ENCODE measurements at regions not wholly inside any gene's neighbourhood (a gene's known extent, or its start where the extent isn't known, plus 50 kb on each side); places are given as distances from the start of the nearest gene placed in this dataset.

DNA sequence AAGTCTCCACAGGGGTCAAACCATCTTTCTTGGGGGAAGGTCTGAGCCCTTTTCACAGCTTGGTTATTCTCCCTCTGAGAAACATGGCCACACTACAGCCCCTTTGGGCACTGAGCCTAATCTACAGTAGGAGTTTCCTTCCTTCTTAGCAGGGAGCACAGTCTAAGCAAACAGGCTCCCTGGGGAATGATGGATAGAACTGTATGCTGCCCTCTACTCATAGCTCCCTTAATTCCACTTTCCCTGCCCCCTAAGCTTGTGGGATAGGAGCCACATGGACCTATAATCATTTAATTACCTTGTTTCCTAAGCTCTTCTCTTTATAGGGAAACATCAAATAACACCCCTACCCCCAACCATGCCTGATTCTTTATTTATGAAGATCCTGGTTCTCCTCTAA is 442.1 kb upstream of the MEX3C start:
- no peaks in the 10 kb centered on the region for H3K4me1 Mint-ChIP-seq
- peaks cover 2% of the 10 kb centered on the region for H3K27me3 Mint-ChIP-seq (ENCODE audit: low read depth)
- no peak overlapping the region for H3K27ac Mint-ChIP-seq
- H3K9me3 Mint-ChIP-seq, result peaks cover 21% of the 10 kb centered on the region
- DNase-seq (ENCODE audit: low spot score in 2 of 2, unreplicated experiment in 2 of 2), result no peak
- no peak overlapping the region for H3K4me3 Mint-ChIP-seq
- TF ChIP-seq, protein P1, sequence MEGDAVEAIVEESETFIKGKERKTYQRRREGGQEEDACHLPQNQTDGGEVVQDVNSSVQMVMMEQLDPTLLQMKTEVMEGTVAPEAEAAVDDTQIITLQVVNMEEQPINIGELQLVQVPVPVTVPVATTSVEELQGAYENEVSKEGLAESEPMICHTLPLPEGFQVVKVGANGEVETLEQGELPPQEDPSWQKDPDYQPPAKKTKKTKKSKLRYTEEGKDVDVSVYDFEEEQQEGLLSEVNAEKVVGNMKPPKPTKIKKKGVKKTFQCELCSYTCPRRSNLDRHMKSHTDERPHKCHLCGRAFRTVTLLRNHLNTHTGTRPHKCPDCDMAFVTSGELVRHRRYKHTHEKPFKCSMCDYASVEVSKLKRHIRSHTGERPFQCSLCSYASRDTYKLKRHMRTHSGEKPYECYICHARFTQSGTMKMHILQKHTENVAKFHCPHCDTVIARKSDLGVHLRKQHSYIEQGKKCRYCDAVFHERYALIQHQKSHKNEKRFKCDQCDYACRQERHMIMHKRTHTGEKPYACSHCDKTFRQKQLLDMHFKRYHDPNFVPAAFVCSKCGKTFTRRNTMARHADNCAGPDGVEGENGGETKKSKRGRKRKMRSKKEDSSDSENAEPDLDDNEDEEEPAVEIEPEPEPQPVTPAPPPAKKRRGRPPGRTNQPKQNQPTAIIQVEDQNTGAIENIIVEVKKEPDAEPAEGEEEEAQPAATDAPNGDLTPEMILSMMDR (IDR thresholded peaks at IDR 0.05; ENCODE audit: unreplicated experiment), result no peak
- H3K36me3 Mint-ChIP-seq, result no peaks in the 10 kb centered on the region

GRCh38 chr18:51643483-51643882 is 446.0 kb upstream of the MEX3C start:
- H3K27ac Mint-ChIP-seq, result no peak overlapping the region
- H3K4me1 Mint-ChIP-seq, result no peaks in the 10 kb centered on the region
- DNase-seq (ENCODE audit: low spot score in 2 of 2, unreplicated experiment in 2 of 2), result no peak
- TF ChIP-seq, protein P1 (IDR thresholded peaks at IDR 0.05; ENCODE audit: unreplicated experiment), result no peak
- peaks cover 2% of the 10 kb centered on the region for H3K27me3 Mint-ChIP-seq (ENCODE audit: low read depth)
- no peaks in the 10 kb centered on the region for H3K9me3 Mint-ChIP-seq
- no peak overlapping the region for H3K4me3 Mint-ChIP-seq
- H3K36me3 Mint-ChIP-seq, result no peaks in the 10 kb centered on the region

- peaks cover 2% of the 10 kb centered on the region for H3K27me3 Mint-ChIP-seq (ENCODE audit: low read depth)
- H3K4me1 Mint-ChIP-seq, result no peaks in the 10 kb centered on the region
- TF ChIP-seq, protein P1 (IDR thresholded peaks at IDR 0.05; ENCODE audit: unreplicated experiment), result no peak
Observed at GRCh38 chr18:51645607-51646006, 448.1 kb upstream of the MEX3C start.

DNA sequence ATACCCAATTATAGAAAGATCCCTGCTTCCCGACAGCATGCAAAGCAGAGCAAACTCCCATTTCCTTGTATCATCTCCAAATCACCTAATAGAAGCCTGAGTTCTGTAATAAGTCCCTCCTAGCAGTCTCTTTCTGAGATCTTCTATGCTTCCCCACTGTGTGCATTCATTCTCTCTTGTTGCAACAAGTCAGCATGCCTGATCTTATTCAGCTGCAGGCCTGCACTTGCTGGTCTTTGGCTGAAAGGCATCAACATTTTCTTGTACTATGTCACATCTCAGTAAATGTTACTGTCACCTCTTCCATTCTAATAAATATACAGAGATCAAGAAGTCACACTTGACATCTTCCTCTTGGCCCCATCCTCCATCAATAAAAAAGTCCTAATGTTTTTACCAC is 449.9 kb upstream of the MEX3C start:
- Mint-ChIP-seq H3K36me3 (no peaks in the 10 kb centered on the region), H3K27ac (no peak overlapping the region), H3K4me1 (no peaks in the 10 kb centered on the region), H3K4me3 (no peak overlapping the region), H3K9me3 (no peaks in the 10 kb centered on the region), H3K27me3 (ENCODE audit: low read depth) (peaks cover 3% of the 10 kb centered on the region)
- no peak for DNase-seq (ENCODE audit: low spot score in 2 of 2, unreplicated experiment in 2 of 2)
- TF ChIP-seq, protein P1 (IDR thresholded peaks at IDR 0.05; ENCODE audit: unreplicated experiment), result no peak

More at GRCh38 chr18:51645607-51646006, 448.1 kb upstream of the MEX3C start:
- H3K4me3 Mint-ChIP-seq, result no peak overlapping the region
- no peaks in the 10 kb centered on the region for H3K9me3 Mint-ChIP-seq
- H3K36me3 Mint-ChIP-seq, result no peaks in the 10 kb centered on the region
- no peak for DNase-seq (ENCODE audit: low spot score in 2 of 2, unreplicated experiment in 2 of 2)
- no peak overlapping the region for H3K27ac Mint-ChIP-seq

GRCh38 chr18:51647942-51648341 is 450.5 kb upstream of the MEX3C start:
- Mint-ChIP-seq H3K27ac (no peak overlapping the region), H3K36me3 (no peaks in the 10 kb centered on the region), H3K27me3 (ENCODE audit: low read depth) (peaks cover 3% of the 10 kb centered on the region), H3K9me3 (no peaks in the 10 kb centered on the region), H3K4me1 (no peaks in the 10 kb centered on the region), H3K4me3 (no peak overlapping the region)
- no peak for DNase-seq (ENCODE audit: low spot score in 2 of 2, unreplicated experiment in 2 of 2)
- TF ChIP-seq, protein P1 (IDR thresholded peaks at IDR 0.05; ENCODE audit: unreplicated experiment), result no peak

- TF ChIP-seq, protein P1 (IDR thresholded peaks at IDR 0.05; ENCODE audit: unreplicated experiment), result no peak
- Mint-ChIP-seq H3K36me3 (no peaks in the 10 kb centered on the region), H3K4me1 (no peaks in the 10 kb centered on the region), H3K4me3 (no peak overlapping the region), H3K9me3 (no peaks in the 10 kb centered on the region), H3K27me3 (ENCODE audit: low read depth) (peaks cover 8% of the 10 kb centered on the region), H3K27ac (no peak overlapping the region)
- no peak for DNase-seq (ENCODE audit: low spot score in 2 of 2, unreplicated experiment in 2 of 2)
Observed at GRCh38 chr18:51649796-51650195, 452.3 kb upstream of the MEX3C start.

Data from mesothelial cell of epicardium (in vitro differentiated cells).